Effector memory CD8-positive, alpha-beta T cell (primary cell): ENCODE measurements at regions not wholly inside any gene's neighbourhood (a gene's known extent, or its start where the extent isn't known, plus 50 kb on each side); places are given as distances from the start of the nearest gene placed in this dataset.

Experiments
- ATAC-seq: fragments of 150-1000 bp; cut with Tn5 transposase; replicated peaks from 2 replicates; pipeline ENCODE4 v1.10.0; 2021; ENCODE audit warnings: mild to moderate bottlenecking, moderate library complexity
- DNase-seq, 3 experiments: peaks; one replicate each; pipeline ENCODE4 v3.0.0; 2021
- H3K27ac Mint-ChIP-seq, 2 donors: one replicate each; pipeline ENCODE4 v1.8.0; 2022; ENCODE audit warnings: mild to moderate bottlenecking in 2 of 2, mixed read lengths in 2 of 2, moderate library complexity in 2 of 2
- H3K27me3 Mint-ChIP-seq, 2 donors: one replicate each; pipeline ENCODE4 v1.8.0; 2022; ENCODE audit warnings: mixed read lengths in 2 of 2
- H3K36me3 Mint-ChIP-seq: one replicate; pipeline ENCODE4 v1.8.0; 2022; ENCODE audit warnings: mild to moderate bottlenecking, moderate library complexity, mixed read lengths; ENCODE audit not compliant: insufficient read depth
- H3K4me1 Mint-ChIP-seq, 2 donors: one replicate each; pipeline ENCODE4 v1.8.0; 2022; ENCODE audit warnings: low read depth in 2 of 2, mixed read lengths in 2 of 2
- H3K4me3 Mint-ChIP-seq, 2 donors: one replicate each; pipeline ENCODE4 v1.8.0; 2022; ENCODE audit warnings: mild to moderate bottlenecking in 2 of 2, mixed read lengths in 2 of 2, moderate library complexity in 2 of 2
- H3K9me3 Mint-ChIP-seq, 2 donors: one replicate each; pipeline ENCODE4 v1.8.0; 2022; ENCODE audit warnings: mixed read lengths in 2 of 2

- H3K36me3 Mint-ChIP-seq = no peaks in the 10 kb centered on the region
- no peak overlapping the region for H3K27ac Mint-ChIP-seq
- DNase-seq (no peak), ATAC-seq (no peak)
- H3K27me3 Mint-ChIP-seq = peaks cover 9 to 51% of the 10 kb centered on the region in 2 donors
- no peaks in the 10 kb centered on the region for H3K4me1 Mint-ChIP-seq
- H3K4me3 Mint-ChIP-seq = no peak overlapping the region
- no peaks in the 10 kb centered on the region for H3K9me3 Mint-ChIP-seq
Observed at GRCh38 chr22:27115816-27116256, 458.4 kb downstream of the MIAT start.

DNA sequence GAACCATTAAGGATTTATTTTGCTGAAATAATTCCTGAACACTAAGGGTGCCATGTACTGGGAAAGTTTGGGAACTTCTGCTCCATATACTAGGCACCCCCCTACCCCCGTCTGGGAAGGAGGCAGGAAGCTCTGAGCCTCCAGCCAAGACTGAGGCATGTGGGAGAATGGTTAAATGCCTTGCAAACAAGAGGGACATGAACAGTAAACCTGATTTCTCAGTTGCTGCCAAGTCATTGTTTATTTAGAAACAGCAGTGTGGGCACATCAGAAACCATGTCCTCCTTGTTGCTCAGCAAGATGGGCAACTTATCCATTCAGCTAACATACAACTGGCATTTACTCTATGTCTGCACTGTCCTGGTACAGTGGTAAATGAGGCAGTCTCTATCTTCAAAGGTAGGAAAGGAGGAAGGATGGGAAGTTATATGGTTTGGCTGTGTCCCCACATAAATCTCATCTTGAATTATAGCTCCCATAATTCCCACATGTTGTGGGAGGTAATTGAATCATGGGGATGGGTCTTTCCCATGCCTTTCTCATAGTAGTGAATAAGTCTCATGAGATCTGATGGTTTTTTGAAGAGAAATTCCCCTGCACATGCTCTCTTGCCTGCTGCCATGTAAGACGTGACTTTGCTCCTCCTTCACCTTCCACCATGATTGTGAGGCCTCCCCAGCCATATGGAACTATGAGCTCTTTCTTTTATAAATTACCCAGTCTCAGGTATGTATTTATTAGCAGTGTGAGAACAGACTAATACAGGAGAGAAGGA is 459.1 kb downstream of the MIAT start:
- DNase-seq (no peak), ATAC-seq (no peak)
- H3K27me3 Mint-ChIP-seq = peaks cover 9 to 44% of the 10 kb centered on the region in 2 donors
- no peaks in the 10 kb centered on the region for H3K9me3 Mint-ChIP-seq
- H3K4me3 Mint-ChIP-seq = no peak overlapping the region
- H3K27ac Mint-ChIP-seq = no peak overlapping the region
- no peaks in the 10 kb centered on the region for H3K36me3 Mint-ChIP-seq
- H3K4me1 Mint-ChIP-seq = no peaks in the 10 kb centered on the region

GRCh38 chr22:27120036-27120435 is 462.6 kb downstream of the MIAT start:
- Mint-ChIP-seq H3K27ac (no peak overlapping the region), H3K4me3 (no peak overlapping the region), H3K27me3 (peaks cover 14 to 38% of the 10 kb centered on the region in 2 donors), H3K9me3 (no peaks in the 10 kb centered on the region), H3K4me1 (no peaks in the 10 kb centered on the region), H3K36me3 (no peaks in the 10 kb centered on the region)
- DNase-seq (no peak), ATAC-seq (no peak)

DNA sequence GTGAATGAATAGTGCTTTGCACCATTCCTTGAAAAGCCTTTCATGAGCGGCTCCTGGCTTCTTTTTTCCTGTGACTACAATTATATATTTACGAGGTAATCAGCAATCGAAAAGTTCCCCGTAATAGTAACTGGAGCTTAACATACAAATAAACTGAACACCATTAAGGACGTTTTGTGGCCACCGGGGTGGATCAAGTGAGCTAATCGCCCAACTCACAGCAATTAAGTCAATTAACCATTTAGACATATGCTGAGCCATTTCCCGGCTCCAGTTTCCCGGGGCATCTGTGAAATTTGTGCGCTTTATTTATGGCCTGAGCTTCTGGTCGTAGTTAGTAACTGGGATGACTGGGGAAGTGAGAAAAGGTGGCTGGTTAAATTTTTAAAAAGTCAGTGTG is 465.2 kb downstream of the MIAT start:
- no peak overlapping the region for H3K27ac Mint-ChIP-seq
- H3K27me3 Mint-ChIP-seq = peaks cover 20 to 30% of the 10 kb centered on the region in 2 donors
- ATAC-seq = no peak
- no peaks in the 10 kb centered on the region for H3K4me1 Mint-ChIP-seq
- DNase-seq = no peak
- H3K9me3 Mint-ChIP-seq = no peaks in the 10 kb centered on the region
- no peak overlapping the region for H3K4me3 Mint-ChIP-seq
- no peaks in the 10 kb centered on the region for H3K36me3 Mint-ChIP-seq

GRCh38 chr22:27123880-27124279 is 466.5 kb downstream of the MIAT start:
- ATAC-seq = no peak
- no peak for DNase-seq
- H3K9me3 Mint-ChIP-seq = no peaks in the 10 kb centered on the region
- no peak overlapping the region for H3K27ac Mint-ChIP-seq
- H3K4me3 Mint-ChIP-seq = no peak overlapping the region
- peaks cover 20 to 26% of the 10 kb centered on the region in 2 donors for H3K27me3 Mint-ChIP-seq
- no peaks in the 10 kb centered on the region for H3K4me1 Mint-ChIP-seq
- H3K36me3 Mint-ChIP-seq = no peaks in the 10 kb centered on the region

DNA sequence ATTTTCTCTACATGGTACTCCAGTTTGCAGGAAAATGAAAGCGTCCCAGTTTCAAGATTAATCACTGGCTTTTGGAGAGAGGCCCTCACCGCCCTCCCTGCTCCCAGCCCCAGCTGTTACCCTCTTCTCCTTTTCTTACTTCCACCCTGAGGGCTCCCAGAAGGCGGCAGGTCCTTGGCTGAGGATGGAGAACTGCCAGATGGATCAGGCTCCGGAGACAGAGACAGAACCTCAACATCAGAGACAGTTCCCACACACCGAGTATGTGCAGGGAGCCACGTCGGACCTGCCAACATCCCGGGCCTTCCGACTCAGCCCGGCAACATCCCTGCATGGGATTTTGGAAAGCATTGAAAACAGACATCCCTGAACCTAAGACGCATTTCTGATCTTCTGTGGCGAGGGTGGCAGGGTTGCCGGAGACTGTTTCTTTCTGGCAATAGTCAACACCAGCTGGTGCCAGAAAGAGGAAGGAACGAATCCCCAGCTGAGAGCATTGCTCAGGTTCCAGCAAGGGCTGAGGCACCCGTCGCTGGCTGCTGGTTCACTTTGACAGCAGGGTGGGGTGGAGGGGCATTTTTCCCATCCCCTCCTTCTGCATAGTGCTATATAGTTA is 467.1 kb downstream of the MIAT start:
- DNase-seq = no peak
- ATAC-seq = no peak
- peaks cover 25 to 32% of the 10 kb centered on the region in 2 donors for H3K27me3 Mint-ChIP-seq
- no peak overlapping the region for H3K27ac Mint-ChIP-seq
- H3K9me3 Mint-ChIP-seq = no peaks in the 10 kb centered on the region
- H3K36me3 Mint-ChIP-seq = no peaks in the 10 kb centered on the region
- no peak overlapping the region for H3K4me3 Mint-ChIP-seq
- no peaks in the 10 kb centered on the region for H3K4me1 Mint-ChIP-seq

GRCh38 chr22:27125539-27125938 is 468.2 kb downstream of the MIAT start:
- H3K27ac Mint-ChIP-seq = no peak overlapping the region
- no peaks in the 10 kb centered on the region for H3K36me3 Mint-ChIP-seq
- ATAC-seq = no peak

GRCh38 chr22:27127911-27128310 is 470.5 kb downstream of the MIAT start:
- Mint-ChIP-seq H3K9me3 (no peaks in the 10 kb centered on the region), H3K27me3 (peaks cover 37 to 48% of the 10 kb centered on the region in 2 donors)
- no peak for DNase-seq

More at GRCh38 chr22:27125539-27125938, 468.2 kb downstream of the MIAT start:
- Mint-ChIP-seq H3K4me3 (no peak overlapping the region), H3K27me3 (peaks cover 25 to 32% of the 10 kb centered on the region in 2 donors), H3K4me1 (no peaks in the 10 kb centered on the region), H3K9me3 (no peaks in the 10 kb centered on the region)
- DNase-seq = no peak

DNA sequence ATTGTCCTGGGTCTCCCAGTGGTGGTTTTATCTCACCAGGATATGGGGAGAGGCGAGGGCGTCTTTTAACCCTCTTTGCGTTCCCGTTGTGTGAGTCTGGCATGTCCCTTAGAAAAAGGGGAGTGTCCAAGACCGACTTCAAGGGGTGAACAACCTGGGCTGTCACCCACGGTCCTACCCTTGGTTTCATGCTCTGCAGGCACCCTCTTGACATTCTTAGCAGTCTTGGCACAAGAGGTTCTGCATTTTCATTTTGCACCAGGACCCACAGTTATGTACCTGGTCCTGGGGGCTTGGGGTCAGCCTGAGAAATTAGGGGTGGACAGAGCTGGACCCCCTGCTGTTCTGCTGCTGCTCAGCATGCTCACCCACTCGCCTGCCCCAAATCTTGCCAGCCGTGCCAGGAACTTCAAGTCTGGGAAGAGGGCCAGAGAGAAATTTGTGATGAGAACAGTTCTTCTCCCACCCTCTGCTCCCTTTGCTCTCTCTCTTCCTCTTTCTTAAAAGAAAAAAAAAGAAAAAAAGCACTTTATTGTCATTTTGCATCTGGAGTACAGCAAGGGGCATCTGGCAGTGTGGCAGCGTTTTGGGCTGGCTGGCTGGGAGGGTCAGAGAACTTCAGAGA is 471.2 kb downstream of the MIAT start:
- Mint-ChIP-seq H3K27ac (no peak overlapping the region), H3K4me1 (peaks cover 0 to 2% of the 10 kb centered on the region in 2 donors), H3K36me3 (no peaks in the 10 kb centered on the region)

More at GRCh38 chr22:27127911-27128310, 470.5 kb downstream of the MIAT start:
- H3K27ac Mint-ChIP-seq = no peak overlapping the region
- H3K36me3 Mint-ChIP-seq = no peaks in the 10 kb centered on the region
- no peak for ATAC-seq
- no peak overlapping the region for H3K4me3 Mint-ChIP-seq
- H3K4me1 Mint-ChIP-seq = peaks cover 0 to 2% of the 10 kb centered on the region in 2 donors

GRCh38 chr22:27129266-27129665 is 471.9 kb downstream of the MIAT start:
- Mint-ChIP-seq H3K27ac (no peak overlapping the region), H3K4me3 (no peak overlapping the region), H3K9me3 (no peaks in the 10 kb centered on the region), H3K36me3 (no peaks in the 10 kb centered on the region), H3K4me1 (peaks cover 0 to 2% of the 10 kb centered on the region in 2 donors), H3K27me3 (peaks cover 47 to 55% of the 10 kb centered on the region in 2 donors)
- DNase-seq = no peak
- ATAC-seq = no peak

More for the DNA sequence above, 471.2 kb downstream of the MIAT start:
- Mint-ChIP-seq H3K4me3 (no peak overlapping the region), H3K9me3 (no peaks in the 10 kb centered on the region), H3K27me3 (peaks cover 44 to 55% of the 10 kb centered on the region in 2 donors)
- ATAC-seq (no peak), DNase-seq (no peak)

DNA sequence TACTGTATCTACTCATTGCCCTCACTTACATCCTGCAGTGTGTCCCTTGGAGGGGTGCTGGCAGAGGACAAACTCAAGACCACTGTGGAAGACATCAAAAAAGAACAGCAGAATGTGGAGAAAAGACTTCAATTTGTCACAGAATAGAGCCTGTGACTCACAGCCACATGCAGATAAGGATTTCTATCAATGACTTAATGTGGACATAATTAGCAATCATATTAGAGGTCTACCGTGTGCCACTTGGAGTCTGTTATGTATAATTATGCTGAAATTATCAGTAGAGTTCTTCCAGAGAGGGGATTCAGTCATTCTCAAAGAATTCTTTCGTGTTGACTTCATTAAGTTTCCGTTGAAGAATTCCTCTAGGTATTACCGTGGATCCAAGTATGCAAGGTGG is 473.5 kb downstream of the MIAT start:
- Mint-ChIP-seq H3K27me3 (peaks cover 34 to 39% of the 10 kb centered on the region in 2 donors), H3K9me3 (no peaks in the 10 kb centered on the region), H3K4me1 (peaks cover 0 to 2% of the 10 kb centered on the region in 2 donors), H3K4me3 (no peak overlapping the region), H3K36me3 (no peaks in the 10 kb centered on the region), H3K27ac (no peak overlapping the region)
- DNase-seq (no peak), ATAC-seq (no peak)

GRCh38 chr22:27131346-27131745 is 474.0 kb downstream of the MIAT start:
- DNase-seq (no peak), ATAC-seq (no peak)
- no peaks in the 10 kb centered on the region for H3K36me3 Mint-ChIP-seq

GRCh38 chr22:27132400-27132799 is 475.0 kb downstream of the MIAT start:
- H3K4me3 Mint-ChIP-seq = no peak overlapping the region
- ATAC-seq (no peak), DNase-seq (no peak)
- H3K36me3 Mint-ChIP-seq = no peaks in the 10 kb centered on the region
- peaks cover 0 to 2% of the 10 kb centered on the region in 2 donors for H3K4me1 Mint-ChIP-seq
- H3K27ac Mint-ChIP-seq = no peak overlapping the region
- H3K9me3 Mint-ChIP-seq = peaks cover 0 to 3% of the 10 kb centered on the region in 2 donors
- H3K27me3 Mint-ChIP-seq = peaks cover 35 to 39% of the 10 kb centered on the region in 2 donors

More at GRCh38 chr22:27131346-27131745, 474.0 kb downstream of the MIAT start:
- H3K27me3 Mint-ChIP-seq = peaks cover 34 to 39% of the 10 kb centered on the region in 2 donors
- H3K4me3 Mint-ChIP-seq = no peak overlapping the region
- H3K27ac Mint-ChIP-seq = peak overlapping the region in 1 of 2 donors; percentile 8
- no peaks in the 10 kb centered on the region for H3K9me3 Mint-ChIP-seq
- peaks cover 0 to 2% of the 10 kb centered on the region in 2 donors for H3K4me1 Mint-ChIP-seq
